ENCODE measurements at regions not wholly inside any gene's neighbourhood (a gene's known extent, or its start where the extent isn't known, plus 50 kb on each side); places are given as distances from the start of the nearest gene placed in this dataset.

DNA sequence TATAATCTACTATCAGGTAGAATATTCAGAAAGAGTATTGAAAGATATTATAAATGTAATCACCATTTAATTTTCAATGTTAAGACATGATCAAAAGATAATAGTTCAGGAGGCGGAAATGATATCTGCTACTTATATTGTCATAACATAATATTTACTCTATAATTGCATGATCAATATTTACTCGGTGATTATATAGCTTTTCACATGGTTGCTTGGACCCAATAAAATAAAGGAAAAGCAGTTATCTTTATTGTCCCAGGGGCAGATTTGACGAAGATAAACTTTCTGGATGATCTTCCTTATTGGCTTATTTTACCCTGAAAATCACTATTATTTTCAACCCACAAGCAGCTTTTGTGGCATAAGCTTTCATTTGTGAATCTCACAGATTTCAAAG is 350.4 kb downstream of the HACE1 start:
- TF ChIP-seq CTCF (IDR thresholded peaks at IDR 0.05) (no peak), POLR2A (IDR thresholded peaks at IDR 0.05) (no peak), POLR2AphosphoS5 (IDR thresholded peaks at IDR 0.05) (no peak)
